Keratinocyte (primary cell): ENCODE measurements at regions not wholly inside any gene's neighbourhood (a gene's known extent, or its start where the extent isn't known, plus 50 kb on each side); places are given as distances from the start of the nearest gene placed in this dataset.

Source experiments
- EZH2 ChIP-seq: IDR thresholded peaks from one replicate; pipeline ENCODE4 v1.6.1; 2012; ENCODE audit warnings: inconsistent platforms, mild to moderate bottlenecking, low read length, moderate library complexity
- TF ChIP-seq, protein P1 (sequence below), 3 experiments: IDR thresholded peaks in 1 of 3; conservative IDR thresholded peaks in 1 of 3; optimal IDR thresholded peaks in 1 of 3; 2 replicates in 2 of 3; 3 replicates in 1 of 3; pipeline versions ENCODE3 to v1.5.1; 2011; ENCODE audit warnings: low read length in 3 of 3, mild to moderate bottlenecking in 3 of 3, moderate library complexity in 2 of 3, control low read depth in 1 of 3, inconsistent platforms in 1 of 3; ENCODE audit not compliant: insufficient read depth in 2 of 3; ENCODE audit errors: extremely low read depth in 1 of 3

DNA sequence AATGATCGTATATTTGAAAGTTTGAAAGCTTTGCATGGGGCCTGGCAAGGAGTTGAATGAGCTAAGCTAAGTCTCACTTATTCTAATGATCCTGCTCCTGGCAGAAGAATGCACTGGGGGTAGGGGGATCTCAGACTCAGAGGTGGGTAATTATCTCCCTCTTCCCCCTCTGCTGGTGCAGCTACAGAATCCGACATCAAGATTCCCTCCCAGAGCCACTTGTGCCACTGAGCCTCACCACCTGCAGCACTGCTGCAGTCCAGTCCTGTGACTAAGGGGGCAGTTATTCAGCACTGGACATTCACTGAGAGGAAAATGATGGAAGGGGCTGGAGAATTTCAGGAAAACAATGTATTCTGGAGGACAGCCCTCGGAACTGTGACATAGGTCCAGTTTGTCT is 205.8 kb downstream of the DEPDC1B start:
- TF ChIP-seq, protein P1, sequence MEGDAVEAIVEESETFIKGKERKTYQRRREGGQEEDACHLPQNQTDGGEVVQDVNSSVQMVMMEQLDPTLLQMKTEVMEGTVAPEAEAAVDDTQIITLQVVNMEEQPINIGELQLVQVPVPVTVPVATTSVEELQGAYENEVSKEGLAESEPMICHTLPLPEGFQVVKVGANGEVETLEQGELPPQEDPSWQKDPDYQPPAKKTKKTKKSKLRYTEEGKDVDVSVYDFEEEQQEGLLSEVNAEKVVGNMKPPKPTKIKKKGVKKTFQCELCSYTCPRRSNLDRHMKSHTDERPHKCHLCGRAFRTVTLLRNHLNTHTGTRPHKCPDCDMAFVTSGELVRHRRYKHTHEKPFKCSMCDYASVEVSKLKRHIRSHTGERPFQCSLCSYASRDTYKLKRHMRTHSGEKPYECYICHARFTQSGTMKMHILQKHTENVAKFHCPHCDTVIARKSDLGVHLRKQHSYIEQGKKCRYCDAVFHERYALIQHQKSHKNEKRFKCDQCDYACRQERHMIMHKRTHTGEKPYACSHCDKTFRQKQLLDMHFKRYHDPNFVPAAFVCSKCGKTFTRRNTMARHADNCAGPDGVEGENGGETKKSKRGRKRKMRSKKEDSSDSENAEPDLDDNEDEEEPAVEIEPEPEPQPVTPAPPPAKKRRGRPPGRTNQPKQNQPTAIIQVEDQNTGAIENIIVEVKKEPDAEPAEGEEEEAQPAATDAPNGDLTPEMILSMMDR (optimal IDR thresholded peaks at IDR 0.05 in 1 of 3, IDR thresholded peaks at IDR 0.05 in 1 of 3, conservative IDR thresholded peaks at IDR 0.05 in 1 of 3; ENCODE audit: extremely low read depth in 1 of 3, insufficient read depth in 2 of 3, low read length in 3 of 3): no peak
- no peak for TF ChIP-seq EZH2
